Activated CD4-positive, alpha-beta memory T cell treated with anti-CD3 and anti-CD28 coated beads for 36 hours (primary cell): ENCODE measurements at regions not wholly inside any gene's neighbourhood (a gene's known extent, or its start where the extent isn't known, plus 50 kb on each side); places are given as distances from the start of the nearest gene placed in this dataset.

Experiments
- CTCF ChIA-PET: fragments of 350-600 bp; sonication (Branson Sonifier 250); formaldehyde crosslinking; loops from one replicate; lab custom pipeline; 2021; ENCODE audit warnings: antibody characterized with exemption, inconsistent platforms; lab: Charles Lee
- POLR2A ChIA-PET: fragments of 350-600 bp; sonication (Branson Sonifier 250); formaldehyde crosslinking; loops from one replicate; lab custom pipeline; 2021; ENCODE audit warnings: antibody characterized with exemption; lab: Charles Lee
- DNase-seq: peaks from one replicate; pipeline ENCODE4 v3.0.0-alpha.2; 2020
- H3K27ac Mint-ChIP-seq: one replicate; pipeline ENCODE4 v1.8.0; 2021; ENCODE audit warnings: mixed read lengths
- H3K27me3 Mint-ChIP-seq: one replicate; pipeline ENCODE4 v1.8.0; 2021; ENCODE audit warnings: mixed read lengths
- H3K36me3 Mint-ChIP-seq: one replicate; pipeline ENCODE4 v1.8.0; 2021; ENCODE audit warnings: mixed read lengths
- H3K4me1 Mint-ChIP-seq: one replicate; pipeline ENCODE4 v1.8.0; 2021; ENCODE audit warnings: low read depth, mixed read lengths
- H3K4me3 Mint-ChIP-seq: one replicate; pipeline ENCODE4 v1.8.0; 2021; ENCODE audit warnings: mild to moderate bottlenecking, mixed read lengths
- H3K9me3 Mint-ChIP-seq: one replicate; pipeline ENCODE4 v1.8.0; 2021; ENCODE audit warnings: mixed read lengths
- intact Hi-C: fragments of 100-400 bp; cut with micrococcal nuclease; formaldehyde crosslinking; loops from one replicate; pipeline ENCODE4 v1.15.1; 2023

DNA sequence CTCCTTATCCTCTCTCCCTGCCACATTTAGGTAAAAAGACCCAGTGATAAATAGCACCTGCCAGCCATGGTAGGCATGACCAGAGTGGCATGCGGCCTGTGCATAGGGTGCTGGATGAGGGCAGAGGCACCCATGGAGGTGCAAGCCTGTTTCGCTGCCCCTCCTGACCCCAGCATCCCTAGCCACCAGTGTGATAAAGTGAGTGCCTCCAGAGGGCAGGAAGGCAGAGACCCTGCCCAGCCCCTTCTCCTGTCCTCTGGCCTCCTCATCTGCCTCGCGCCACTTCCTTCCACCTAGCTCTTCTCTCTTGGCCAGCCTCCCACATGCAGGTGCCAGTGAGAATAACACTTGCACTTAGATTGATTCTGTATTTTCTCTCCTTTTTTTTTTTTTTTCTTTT lies 108.3 kb upstream of the FUT8 start:
- POLR2A ChIA-PET: interaction anchor here (0.7 to 2.1 kb wide), 6 partner anchors 9 to 134 kb away, joined by 3 to 7 read pairs (median 4); no protein-coding TSS in a partner anchor
- peaks cover 45% of the 10 kb centered on the region for H3K4me1 Mint-ChIP-seq
- H3K36me3 Mint-ChIP-seq: no peaks in the 10 kb centered on the region
- intact Hi-C loops: loop anchor here (5.0 kb wide), 3 partner anchors 82 to 108 kb away; partner anchors contain the start of gene FUT8
- CTCF ChIA-PET: no interaction called here
- peak overlapping the region; percentile 87 for H3K27ac Mint-ChIP-seq
- DNase-seq: no peak
- no peaks in the 10 kb centered on the region for H3K27me3 Mint-ChIP-seq
- H3K9me3 Mint-ChIP-seq: no peaks in the 10 kb centered on the region
- H3K4me3 Mint-ChIP-seq: no peak overlapping the region

DNA sequence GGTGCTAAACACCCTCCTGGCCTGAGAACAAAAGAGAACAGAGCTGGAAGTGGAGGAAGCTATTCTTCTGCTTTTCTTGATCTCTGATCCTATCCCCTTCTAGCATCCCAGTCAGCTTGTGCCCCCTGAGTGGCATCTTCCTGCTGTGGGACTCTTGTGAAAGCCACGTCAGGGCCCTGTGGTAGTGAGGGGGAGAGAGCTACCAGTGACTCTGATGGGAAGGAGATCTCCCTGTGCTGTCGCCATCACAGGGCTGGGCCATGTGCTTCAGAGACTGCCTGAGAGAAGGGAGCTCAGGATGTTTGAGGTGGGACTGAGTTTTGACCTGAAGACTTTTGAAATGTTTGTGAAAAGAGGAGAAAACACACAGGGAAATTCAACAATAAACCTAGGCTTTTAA lies 107.6 kb upstream of the FUT8 start:
- no peak overlapping the region for H3K4me3 Mint-ChIP-seq
- H3K27me3 Mint-ChIP-seq: no peaks in the 10 kb centered on the region
- H3K36me3 Mint-ChIP-seq: no peaks in the 10 kb centered on the region
- ChIA-PET POLR2A (interaction anchor here (1.0 to 1.5 kb wide), 2 partner anchors 9 kb away, joined by 4 read pairs; no protein-coding TSS in a partner anchor), CTCF (interaction anchor here (0.9 to 1.0 kb wide), 2 partner anchors 18 to 141 kb away, joined by 3 to 5 read pairs; no protein-coding TSS in a partner anchor)
- intact Hi-C loops: loop anchor here (5.0 kb wide), 3 partner anchors 83 to 107 kb away; partner anchors contain the start of gene FUT8
- peaks cover 44% of the 10 kb centered on the region for H3K4me1 Mint-ChIP-seq
- no peaks in the 10 kb centered on the region for H3K9me3 Mint-ChIP-seq
- peak overlapping the region; percentile 64 for H3K27ac Mint-ChIP-seq
- peak; percentile 26 for DNase-seq

DNA sequence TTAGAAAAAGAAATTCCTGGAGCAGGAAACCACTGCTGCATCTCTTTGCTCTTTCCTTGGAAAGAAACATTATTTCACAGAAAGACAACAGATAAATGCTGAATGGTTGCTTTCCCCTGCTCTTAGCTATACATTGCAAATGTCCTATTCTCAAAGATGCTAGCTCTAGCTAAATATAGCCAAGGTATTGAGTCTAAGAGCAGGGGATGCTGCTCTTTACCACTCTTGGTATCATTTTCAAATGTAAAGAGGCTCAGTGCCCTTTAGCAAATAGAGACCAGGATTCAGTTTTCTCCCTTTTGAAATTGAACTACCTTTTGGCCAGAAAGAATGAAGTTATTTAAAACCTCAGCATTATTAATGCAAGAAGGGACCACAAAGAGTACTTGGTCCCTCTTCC lies 104.0 kb upstream of the FUT8 start:
- ChIA-PET CTCF (no interaction called here), POLR2A (interaction anchor here (0.5 kb wide), 1 partner anchor 44 kb away, joined by 3 read pairs; no protein-coding TSS in a partner anchor)
- Mint-ChIP-seq H3K9me3 (no peaks in the 10 kb centered on the region), H3K27me3 (no peaks in the 10 kb centered on the region), H3K27ac (no peak overlapping the region), H3K36me3 (no peaks in the 10 kb centered on the region), H3K4me3 (no peak overlapping the region), H3K4me1 (peaks cover 17% of the 10 kb centered on the region)
- no peak for DNase-seq
- intact Hi-C loops: no loop called here

DNA sequence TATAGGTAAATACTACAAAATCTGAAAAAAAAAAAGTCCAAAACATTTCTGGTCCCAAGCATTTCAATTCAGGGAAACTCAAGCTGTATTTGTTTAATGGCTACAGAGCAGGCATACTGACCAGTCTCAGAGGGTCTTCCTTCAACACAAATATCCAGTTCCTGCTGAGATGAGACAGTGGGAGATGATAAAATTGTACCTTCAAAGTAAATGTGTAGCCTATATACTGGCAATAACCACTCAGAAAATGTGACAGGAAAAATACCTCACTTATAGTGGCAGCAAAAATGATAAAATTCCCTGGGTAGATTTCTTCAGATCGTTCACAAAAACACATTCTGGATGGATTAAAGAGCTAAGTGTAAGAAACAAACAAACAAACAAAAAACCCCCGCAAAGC lies 102.0 kb upstream of the FUT8 start:
- Mint-ChIP-seq H3K27me3 (no peaks in the 10 kb centered on the region), H3K27ac (no peak overlapping the region), H3K4me3 (no peak overlapping the region), H3K4me1 (peaks cover 9% of the 10 kb centered on the region), H3K9me3 (no peaks in the 10 kb centered on the region), H3K36me3 (no peaks in the 10 kb centered on the region)
- ChIA-PET POLR2A (no interaction called here), CTCF (no interaction called here)
- DNase-seq: no peak
- intact Hi-C loops: no loop called here

DNA sequence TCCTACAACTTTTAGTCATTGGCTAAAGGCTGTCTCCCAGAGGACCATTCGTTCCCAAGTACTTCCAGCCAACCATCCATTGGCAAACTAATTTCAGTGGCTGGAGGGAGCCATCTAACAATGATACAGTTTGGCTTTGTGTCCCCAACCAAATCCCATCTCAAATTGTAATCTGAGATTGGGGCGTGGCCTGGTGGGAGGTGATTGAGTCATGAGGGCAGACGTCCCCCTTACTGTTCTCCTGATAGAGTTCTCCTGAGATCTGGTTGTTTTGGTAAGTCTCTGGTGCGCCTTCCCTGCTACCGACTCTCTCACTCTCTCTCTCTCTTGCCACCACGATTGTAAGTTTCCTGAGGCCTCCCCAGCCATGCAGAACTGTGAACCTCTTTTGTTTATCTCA lies 99.7 kb upstream of the FUT8 start:
- Mint-ChIP-seq H3K27me3 (no peaks in the 10 kb centered on the region), H3K27ac (no peak overlapping the region), H3K9me3 (peaks cover 3% of the 10 kb centered on the region), H3K4me3 (no peak overlapping the region), H3K36me3 (no peaks in the 10 kb centered on the region), H3K4me1 (peaks cover 9% of the 10 kb centered on the region)
- CTCF ChIA-PET: no interaction called here
- intact Hi-C loops: no loop called here
- DNase-seq: no peak
- POLR2A ChIA-PET: no interaction called here

DNA sequence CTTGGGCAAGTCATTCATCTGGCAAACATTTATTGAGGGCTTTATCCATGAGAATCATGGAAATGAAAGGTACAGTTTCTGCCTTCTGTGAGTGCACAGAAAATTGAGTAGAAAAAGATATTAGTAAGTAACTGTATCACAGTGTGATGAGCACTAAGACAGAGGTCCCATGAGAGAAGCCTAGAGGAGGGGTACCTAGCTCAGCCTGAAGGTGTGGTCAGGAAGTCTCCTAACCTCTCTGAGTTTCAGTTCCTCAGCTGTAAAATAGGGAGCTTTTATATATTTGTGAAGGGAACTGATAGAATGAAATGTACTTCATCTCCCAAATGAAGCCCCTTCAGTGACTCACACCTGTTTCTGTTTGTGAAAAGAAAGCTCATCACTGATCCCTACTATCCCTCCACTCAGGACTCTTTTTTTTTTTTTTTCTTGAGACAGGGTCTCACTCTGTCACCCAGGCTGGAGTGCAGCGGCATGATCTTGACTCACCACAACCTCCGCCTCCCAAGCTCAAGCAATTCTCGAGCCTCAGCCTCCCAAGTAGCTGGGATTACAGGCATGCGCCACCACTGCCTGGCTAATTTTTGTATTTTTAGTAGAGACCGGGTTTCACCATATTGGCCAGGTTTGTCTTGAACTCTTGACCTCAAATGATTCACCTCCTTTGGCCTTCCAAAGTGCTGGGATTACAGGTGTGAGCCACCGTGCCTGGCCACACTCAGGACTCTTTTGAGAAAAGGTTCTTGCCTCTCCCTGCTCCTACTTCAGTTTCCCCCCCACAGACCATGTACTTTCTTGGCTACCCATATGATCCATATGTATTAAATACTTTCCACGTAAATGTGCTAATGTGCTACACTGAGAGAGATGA lies 93.7 kb upstream of the FUT8 start:
- Mint-ChIP-seq H3K9me3 (peaks cover 3% of the 10 kb centered on the region), H3K36me3 (no peaks in the 10 kb centered on the region), H3K4me3 (no peak overlapping the region), H3K4me1 (peaks cover 36% of the 10 kb centered on the region), H3K27ac (no peak overlapping the region), H3K27me3 (no peaks in the 10 kb centered on the region)
- ChIA-PET CTCF (interaction anchor here (0.5 to 0.6 kb wide), 2 partner anchors 22 to 97 kb away, joined by 3 read pairs; no protein-coding TSS in a partner anchor), POLR2A (interaction anchor here (0.7 to 2.4 kb wide), 2 partner anchors 15 to 155 kb away, joined by 3 to 7 read pairs; no protein-coding TSS in a partner anchor)
- DNase-seq: no peak
- intact Hi-C loops: no loop called here

DNA sequence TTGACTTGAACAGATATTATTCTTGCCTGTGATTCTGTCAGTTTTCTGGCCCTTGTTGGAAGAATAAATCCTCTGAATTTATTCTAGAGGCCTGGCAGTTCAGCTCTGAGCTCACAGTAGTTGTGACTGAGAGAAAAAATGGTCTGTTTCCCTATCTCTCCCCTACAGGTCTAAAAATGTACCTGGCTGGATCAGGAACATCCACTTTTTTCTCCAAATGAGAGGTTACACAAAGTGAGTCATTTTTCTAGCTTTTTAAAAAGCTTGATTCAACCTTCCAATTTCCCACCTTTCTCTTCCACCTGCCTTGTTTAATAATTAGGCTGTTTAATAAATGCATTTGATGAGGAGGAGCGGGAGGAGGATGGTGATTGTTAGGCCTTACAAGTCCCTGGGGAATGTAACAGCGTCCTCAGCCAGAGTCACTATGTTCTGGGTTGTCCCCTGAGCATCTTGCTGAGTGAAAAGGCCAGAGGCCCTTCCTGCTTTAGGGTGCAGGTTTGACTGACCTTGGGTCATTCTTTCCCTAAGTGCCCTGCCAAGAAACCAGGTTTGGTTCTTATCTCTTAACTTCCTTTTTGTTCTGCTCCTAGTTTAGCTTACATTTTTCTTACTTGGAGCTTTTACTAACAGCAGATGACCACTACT lies 91.7 kb upstream of the FUT8 start:
- no peak overlapping the region for H3K27ac Mint-ChIP-seq
- H3K36me3 Mint-ChIP-seq: no peaks in the 10 kb centered on the region
- no peaks in the 10 kb centered on the region for H3K27me3 Mint-ChIP-seq
- intact Hi-C loops: no loop called here
- peaks cover 3% of the 10 kb centered on the region for H3K9me3 Mint-ChIP-seq
- peaks cover 27% of the 10 kb centered on the region for H3K4me1 Mint-ChIP-seq
- CTCF ChIA-PET: interaction anchor here (1.1 to 1.5 kb wide), 2 partner anchors 18 to 65 kb away, joined by 3 to 4 read pairs; no protein-coding TSS in a partner anchor
- no peak for DNase-seq
- POLR2A ChIA-PET: interaction anchor here (0.8 to 1.0 kb wide), 2 partner anchors 16 to 18 kb away, joined by 3 to 4 read pairs; no protein-coding TSS in a partner anchor
- no peak overlapping the region for H3K4me3 Mint-ChIP-seq

DNA sequence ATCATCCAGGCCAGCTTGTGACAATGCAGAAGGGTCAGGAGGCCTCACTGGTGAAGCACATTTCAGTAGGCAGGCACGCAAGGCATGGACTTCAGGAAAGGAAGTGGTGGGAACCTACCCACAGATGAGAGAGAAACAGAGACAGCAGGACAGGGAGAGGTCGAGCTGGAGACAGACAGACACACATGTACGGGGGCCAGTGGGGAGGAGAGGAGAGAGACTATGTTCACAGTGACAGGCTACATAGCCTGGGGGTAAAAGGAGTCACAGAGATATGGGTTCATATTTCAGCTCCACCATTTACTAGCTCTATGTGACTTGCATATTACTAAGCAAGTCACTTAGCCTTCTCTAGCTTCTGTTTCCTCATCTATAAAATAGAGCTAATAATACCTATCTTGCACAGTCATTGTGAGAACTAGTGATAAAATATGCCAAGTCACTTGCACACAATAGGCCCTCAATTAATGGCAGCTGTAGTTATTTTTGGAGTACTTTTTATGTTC lies 91.1 kb upstream of the FUT8 start:
- Mint-ChIP-seq H3K36me3 (no peaks in the 10 kb centered on the region), H3K27ac (peak overlapping the region; percentile 2), H3K9me3 (no peaks in the 10 kb centered on the region), H3K4me1 (peaks cover 27% of the 10 kb centered on the region), H3K27me3 (no peaks in the 10 kb centered on the region), H3K4me3 (no peak overlapping the region)
- ChIA-PET POLR2A (interaction anchor here (0.8 to 1.0 kb wide), 2 partner anchors 16 to 18 kb away, joined by 3 to 4 read pairs; no protein-coding TSS in a partner anchor), CTCF (interaction anchor here (1.1 to 1.5 kb wide), 2 partner anchors 19 to 66 kb away, joined by 3 to 4 read pairs; no protein-coding TSS in a partner anchor)
- DNase-seq: peak; percentile 38
- intact Hi-C loops: no loop called here

DNA sequence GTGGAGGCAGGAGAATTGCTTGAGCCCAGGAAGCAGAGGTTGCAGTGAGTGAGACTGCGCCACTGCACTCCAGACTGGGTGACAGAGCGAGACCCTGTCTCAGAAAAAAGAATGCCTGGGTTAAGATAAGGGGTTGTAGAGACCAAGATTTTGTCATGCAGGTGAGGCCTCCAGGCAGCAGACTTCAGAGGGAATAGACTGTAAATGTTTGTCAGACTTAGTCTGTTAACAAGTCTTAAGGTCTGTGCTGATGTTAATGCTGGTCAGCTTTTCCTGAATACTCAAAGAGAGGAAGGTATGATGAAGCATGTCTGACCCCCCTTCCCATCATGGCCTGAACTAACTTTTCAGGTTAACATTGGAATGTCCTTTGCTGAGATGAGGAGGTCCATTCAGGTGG lies 83.0 kb upstream of the FUT8 start:
- H3K4me1 Mint-ChIP-seq: peaks cover 8% of the 10 kb centered on the region
- no peaks in the 10 kb centered on the region for H3K27me3 Mint-ChIP-seq
- H3K36me3 Mint-ChIP-seq: no peaks in the 10 kb centered on the region
- ChIA-PET POLR2A (no interaction called here), CTCF (no interaction called here)
- no peaks in the 10 kb centered on the region for H3K9me3 Mint-ChIP-seq
- DNase-seq: no peak
- no peak overlapping the region for H3K27ac Mint-ChIP-seq
- intact Hi-C loops: no loop called here
- H3K4me3 Mint-ChIP-seq: no peak overlapping the region

DNA sequence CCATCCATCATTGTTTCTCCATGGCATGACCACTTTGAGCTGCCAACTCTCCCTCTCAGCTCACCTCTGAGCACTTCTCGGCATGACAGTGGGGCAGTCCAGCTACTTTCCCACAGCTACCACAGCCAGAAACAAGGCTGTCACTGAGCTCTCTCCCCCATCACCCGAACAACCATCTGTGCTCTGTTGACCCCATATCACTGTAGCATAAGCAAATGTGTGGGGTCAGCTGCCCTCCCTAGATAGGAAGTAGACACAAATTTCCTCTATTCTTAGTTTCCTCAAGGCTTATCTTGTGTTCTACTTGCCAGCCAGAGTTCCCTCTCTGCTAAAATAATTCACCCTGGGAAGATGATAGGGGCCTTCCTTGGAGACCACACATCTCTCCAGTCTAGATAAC lies 82.6 kb upstream of the FUT8 start:
- Mint-ChIP-seq H3K27ac (no peak overlapping the region), H3K4me3 (no peak overlapping the region), H3K36me3 (no peaks in the 10 kb centered on the region), H3K4me1 (peaks cover 12% of the 10 kb centered on the region), H3K9me3 (no peaks in the 10 kb centered on the region), H3K27me3 (no peaks in the 10 kb centered on the region)
- ChIA-PET POLR2A (no interaction called here), CTCF (no interaction called here)
- no peak for DNase-seq
- intact Hi-C loops: no loop called here

DNA sequence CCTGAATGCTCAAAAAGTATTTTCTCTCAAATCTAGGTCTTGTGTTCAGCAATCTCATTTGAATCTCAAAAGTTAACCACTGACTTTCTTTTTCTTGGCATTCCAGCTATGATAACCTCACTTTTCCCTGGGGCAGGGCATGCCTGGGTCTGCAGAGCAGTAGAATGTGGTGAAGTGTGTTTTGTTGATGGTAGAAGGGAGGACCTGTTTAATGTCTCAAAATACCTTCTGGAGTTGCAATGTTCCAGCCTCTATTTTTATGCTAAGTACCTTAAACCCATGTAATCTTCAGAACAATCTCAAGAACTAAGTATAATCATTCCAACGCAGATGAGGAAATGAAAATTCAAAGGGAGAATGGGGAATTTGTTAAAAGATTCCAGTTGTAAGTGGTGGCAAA lies 82.1 kb upstream of the FUT8 start:
- ChIA-PET POLR2A (no interaction called here), CTCF (no interaction called here)
- no peak overlapping the region for H3K4me3 Mint-ChIP-seq
- intact Hi-C loops: no loop called here
- H3K36me3 Mint-ChIP-seq: no peaks in the 10 kb centered on the region
- DNase-seq: no peak
- no peaks in the 10 kb centered on the region for H3K27me3 Mint-ChIP-seq
- no peaks in the 10 kb centered on the region for H3K9me3 Mint-ChIP-seq
- H3K4me1 Mint-ChIP-seq: peaks cover 16% of the 10 kb centered on the region
- H3K27ac Mint-ChIP-seq: no peak overlapping the region

DNA sequence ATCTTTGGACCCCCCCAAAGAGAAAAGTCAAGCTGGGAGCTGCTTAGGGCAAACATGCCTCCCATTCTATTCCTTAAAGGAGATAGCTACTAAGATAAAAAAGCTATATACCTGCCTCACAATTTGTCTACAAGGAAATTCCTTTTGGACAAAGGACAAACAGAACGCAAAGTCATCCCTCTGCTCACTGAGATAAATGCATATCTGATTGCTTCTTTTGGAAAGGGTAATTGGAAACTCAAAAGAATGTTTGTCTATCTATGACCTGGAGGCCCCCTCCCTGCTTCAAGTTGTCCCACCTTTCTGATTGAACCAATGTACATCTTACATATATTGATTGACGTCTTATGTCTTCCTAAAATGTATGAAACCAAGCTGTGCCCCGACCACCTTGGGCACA lies 80.9 kb upstream of the FUT8 start:
- Mint-ChIP-seq H3K9me3 (no peaks in the 10 kb centered on the region), H3K36me3 (no peaks in the 10 kb centered on the region), H3K27me3 (no peaks in the 10 kb centered on the region), H3K4me3 (no peak overlapping the region), H3K4me1 (peaks cover 26% of the 10 kb centered on the region), H3K27ac (no peak overlapping the region)
- no peak for DNase-seq
- POLR2A ChIA-PET: no interaction called here
- intact Hi-C loops: no loop called here
- CTCF ChIA-PET: no interaction called here
